GM18909 (cell line): ENCODE measurements at regions not wholly inside any gene's neighbourhood (a gene's known extent, or its start where the extent isn't known, plus 50 kb on each side); places are given as distances from the start of the nearest gene placed in this dataset.

ENCODE experiments used
- ATAC-seq: cut with Tn5 transposase; IDR thresholded peaks from one replicate; pipeline ENCODE4 v1.9.1; 2021; ENCODE audit warnings: mild to moderate bottlenecking; ENCODE audit not compliant: unreplicated experiment, poor library complexity

- no peak for ATAC-seq
Measured at GRCh38 chr4:176499518-176499917, 179.8 kb downstream of the SPCS3 start.

- no peak for ATAC-seq
Measured at GRCh38 chr4:176500894-176501293, 181.1 kb downstream of the SPCS3 start.

GRCh38 chr4:176504118-176504517 lies 184.4 kb downstream of the SPCS3 start:
- no peak for ATAC-seq

DNA sequence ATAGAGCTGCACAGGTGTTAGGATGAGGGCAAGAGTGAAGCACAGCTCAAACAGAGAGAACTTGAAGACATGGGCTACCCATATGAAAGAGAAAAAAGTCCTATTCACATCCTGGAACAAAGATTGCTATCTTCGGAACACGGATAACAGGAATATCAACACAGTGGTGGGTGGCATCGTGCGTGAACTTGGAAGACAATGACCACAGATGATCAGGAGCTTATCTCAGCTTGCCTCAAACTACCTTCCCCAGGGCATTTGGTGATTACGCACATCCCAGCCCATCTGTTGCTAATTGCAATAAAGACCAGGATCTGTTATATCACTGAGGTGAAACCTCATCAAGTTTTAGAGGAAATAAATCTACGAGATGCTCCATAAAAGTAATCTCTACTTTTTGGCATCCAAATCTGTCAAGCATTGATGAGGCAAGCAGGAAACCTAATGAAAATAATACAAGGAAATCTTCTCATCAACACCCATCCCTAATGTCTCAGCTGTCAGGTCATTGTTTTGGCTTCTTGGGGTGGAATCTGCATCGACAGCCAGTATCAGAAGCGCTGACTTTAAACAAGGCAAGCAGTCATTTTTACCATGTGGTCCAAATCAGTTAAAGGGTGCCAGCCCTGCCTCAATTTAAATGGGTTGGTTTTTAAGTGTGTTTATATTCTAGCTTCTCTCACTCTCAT lies 188.2 kb downstream of the SPCS3 start:
- no peak for ATAC-seq

DNA sequence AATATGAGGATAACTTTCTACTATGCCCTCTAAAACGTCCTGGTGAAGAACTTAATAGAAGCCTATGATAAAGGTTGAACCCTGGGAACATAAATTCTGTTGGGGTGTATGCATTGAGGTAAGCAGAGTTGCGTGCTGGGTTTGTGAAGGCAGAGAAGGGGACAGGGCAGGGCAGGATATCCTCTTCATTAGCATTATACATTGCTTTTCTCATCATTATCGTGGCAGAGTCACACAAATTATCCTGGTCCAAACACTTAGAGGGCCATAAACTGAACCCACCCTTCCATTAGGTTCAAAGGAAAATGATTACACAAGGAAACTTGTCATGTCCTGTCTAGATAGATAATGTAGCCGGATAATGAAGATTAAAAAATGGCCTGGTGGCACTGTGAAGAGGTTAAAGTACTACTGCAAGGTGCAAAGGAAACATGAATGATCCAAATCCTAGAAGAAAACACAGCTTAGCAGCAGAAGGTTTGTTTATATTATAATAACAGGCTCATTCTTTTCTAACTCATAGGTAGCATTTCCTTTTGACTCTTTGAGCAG lies 189.1 kb downstream of the SPCS3 start:
- ATAC-seq = no peak

GRCh38 chr4:176525576-176525975 lies 205.8 kb downstream of the SPCS3 start:
- ATAC-seq = no peak

DNA sequence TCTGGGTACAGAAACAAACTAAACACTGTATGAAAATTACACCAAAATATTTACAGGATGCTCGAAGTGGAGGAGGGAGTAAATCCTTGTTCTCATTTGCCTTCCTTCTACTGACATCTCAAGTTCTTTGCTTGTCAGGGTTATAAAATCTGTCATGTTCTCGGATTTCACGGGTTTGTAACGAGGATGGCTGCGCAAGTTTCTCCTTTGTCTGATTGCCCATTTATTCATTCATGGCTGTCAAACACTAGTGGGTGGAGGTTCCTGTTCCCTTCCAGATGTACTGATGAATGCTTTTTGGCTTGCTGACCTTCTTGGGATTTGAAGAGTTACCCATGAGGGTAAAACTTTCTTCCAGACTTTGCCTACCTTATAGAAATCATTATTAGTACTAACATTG lies 206.9 kb downstream of the SPCS3 start:
- ATAC-seq = no peak

DNA sequence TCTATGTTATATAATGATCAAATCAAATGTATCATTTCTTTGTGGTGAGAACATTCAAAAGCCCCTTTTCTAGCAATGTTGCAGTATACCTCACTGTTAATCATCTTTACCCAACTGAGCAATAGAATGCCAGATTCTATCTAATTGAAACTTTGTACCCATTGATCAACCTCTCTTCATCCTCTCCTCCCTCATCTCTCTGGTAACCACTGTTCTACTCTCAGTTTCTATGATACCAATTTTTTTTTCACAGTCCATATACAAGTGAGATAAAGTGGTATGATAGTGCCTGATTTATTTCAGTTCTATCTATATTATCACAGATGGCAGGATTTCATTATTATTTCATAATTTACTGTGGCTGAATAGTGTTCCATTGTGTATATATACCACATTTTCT lies 209.8 kb downstream of the SPCS3 start:
- no peak for ATAC-seq

DNA sequence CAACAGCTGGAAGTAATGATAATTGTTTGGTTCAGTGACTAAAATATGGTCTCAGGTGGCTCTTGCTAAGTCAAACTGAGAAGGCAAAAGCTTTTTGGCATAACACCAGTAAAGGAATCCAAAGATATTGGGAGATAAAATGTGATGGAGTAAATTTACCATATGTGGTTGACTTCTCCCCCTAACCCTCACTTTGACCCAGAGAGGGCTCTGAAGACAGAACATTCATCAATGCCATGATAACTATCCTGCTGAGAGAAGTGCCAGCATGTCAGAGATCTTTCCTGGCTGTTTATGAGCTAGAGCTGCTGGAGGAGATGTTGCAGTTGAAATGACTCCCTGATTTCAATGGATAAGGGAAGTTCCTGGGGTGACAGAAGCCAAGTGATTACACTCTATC lies 213.4 kb downstream of the SPCS3 start:
- no peak for ATAC-seq

GRCh38 chr4:176534566-176534965 lies 214.8 kb downstream of the SPCS3 start:
- ATAC-seq = no peak

- ATAC-seq = no peak
Measured at GRCh38 chr4:176538217-176538925, 218.6 kb downstream of the SPCS3 start.

- no peak for ATAC-seq
Measured at GRCh38 chr4:176539091-176539784, 219.5 kb downstream of the SPCS3 start.

DNA sequence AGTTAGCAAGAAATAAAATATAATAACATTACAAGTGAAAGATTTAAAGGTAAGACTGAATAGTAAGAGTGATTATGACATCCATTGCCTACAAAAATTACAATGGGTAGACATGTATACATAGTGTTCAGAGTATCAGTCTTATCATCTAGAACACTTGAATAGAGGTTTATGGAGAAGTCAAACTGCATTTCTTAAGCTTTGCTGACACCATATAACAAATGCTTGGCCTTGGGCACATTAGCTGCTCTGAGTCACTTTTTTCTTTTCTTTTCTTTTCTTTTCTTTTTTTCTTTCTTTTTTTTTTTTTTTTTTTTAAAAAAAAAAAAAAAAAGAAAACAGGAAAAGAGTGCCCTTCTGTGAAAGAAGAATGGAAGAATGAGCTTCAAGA lies 220.0 kb downstream of the SPCS3 start:
- no peak for ATAC-seq

GRCh38 chr4:176540814-176541213 lies 221.0 kb downstream of the SPCS3 start:
- no peak for ATAC-seq

GRCh38 chr4:176545872-176546271 lies 226.1 kb downstream of the SPCS3 start:
- ATAC-seq = no peak

DNA sequence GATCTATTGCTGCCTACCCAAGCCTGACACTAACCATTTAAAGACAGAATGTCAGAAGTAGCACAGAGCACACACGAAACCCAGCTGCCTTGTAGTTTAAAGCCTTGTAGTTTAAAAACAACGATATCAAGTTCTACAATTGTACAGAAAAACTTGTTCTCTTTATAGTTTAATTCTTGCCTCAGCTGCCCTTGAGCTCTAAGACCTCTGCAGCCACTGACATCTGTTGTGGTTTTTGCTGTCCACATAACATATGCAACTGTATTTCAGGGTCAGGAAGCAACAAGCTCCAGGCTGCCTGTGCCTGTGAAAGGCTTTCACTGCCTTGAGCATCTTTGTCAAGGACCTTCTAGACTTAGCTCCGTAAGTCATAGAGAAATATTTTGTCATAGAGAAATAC lies 227.2 kb downstream of the SPCS3 start:
- no peak for ATAC-seq

DNA sequence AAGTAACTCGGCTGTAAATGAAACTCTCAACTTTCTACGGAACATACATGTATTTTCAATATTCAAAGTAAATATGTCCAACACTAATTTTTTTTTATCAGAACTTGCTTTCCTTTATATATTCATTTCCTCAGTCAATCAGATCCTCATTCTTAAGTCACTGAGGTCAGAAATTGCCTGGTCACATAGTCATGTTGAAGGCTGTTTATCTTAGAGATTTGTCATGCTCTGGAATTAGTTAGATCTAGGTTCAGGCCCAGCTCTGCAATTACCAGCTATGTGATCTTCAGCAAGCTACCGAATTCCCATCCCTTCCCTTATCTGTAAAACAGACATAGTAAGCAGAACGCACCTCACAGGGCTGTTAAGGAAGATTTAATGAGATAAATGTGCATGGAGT lies 228.8 kb downstream of the SPCS3 start:
- no peak for ATAC-seq

DNA sequence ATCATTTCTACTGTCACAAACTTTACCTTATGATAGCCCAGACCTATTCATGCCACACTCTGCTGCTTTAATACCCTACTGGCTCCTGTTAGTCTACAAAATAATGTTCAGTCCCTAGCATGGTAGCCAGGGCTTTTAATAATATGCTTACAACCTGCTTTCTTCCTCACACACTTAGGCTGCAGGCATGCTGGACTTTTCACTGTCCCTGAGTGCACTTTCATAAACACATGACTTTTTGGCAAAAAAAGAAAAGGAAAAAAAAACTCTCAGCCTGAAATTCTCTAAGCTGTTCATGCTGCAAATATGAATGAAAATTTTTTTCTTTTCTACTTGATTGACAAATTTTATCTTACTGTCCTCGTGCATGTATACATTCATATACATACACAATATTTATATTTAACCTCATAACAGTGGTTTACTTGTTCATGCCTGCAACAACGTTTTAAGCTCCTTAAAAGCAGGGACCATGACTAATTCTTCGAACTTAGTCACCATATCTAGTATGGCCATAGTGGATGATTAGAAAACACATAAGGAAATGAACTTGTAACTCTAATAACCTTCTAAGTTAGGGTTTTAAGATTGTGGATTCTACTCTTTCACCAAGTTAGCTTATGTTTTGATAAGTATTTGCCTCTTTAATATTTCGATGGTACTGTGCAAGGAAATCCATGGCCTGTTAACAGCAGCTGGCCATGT lies 229.5 kb downstream of the SPCS3 start:
- ATAC-seq = no peak

- ATAC-seq = no peak
Measured at GRCh38 chr4:176558661-176559060, 234.1 kb downstream of the VEGFC start.

DNA sequence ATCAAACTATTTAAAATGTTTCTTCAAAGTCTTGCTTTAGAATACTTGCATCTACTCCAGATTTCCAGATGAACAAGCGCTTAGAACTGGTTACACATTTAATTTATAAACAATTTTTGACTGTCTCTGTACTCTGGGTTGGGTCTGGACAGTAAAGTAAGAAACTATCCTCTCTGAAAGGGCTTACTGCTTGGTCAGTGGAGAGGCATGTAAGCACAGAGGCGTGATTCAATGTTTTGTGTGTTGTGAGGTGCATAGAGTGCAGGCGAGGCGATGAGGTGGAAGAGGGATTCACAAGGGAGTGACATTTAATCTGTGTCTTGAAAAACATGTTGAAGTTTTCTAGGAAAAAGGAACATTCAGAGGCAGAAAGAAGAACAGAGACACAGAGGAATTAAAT lies 231.4 kb downstream of the VEGFC start:
- ATAC-seq = no peak

DNA sequence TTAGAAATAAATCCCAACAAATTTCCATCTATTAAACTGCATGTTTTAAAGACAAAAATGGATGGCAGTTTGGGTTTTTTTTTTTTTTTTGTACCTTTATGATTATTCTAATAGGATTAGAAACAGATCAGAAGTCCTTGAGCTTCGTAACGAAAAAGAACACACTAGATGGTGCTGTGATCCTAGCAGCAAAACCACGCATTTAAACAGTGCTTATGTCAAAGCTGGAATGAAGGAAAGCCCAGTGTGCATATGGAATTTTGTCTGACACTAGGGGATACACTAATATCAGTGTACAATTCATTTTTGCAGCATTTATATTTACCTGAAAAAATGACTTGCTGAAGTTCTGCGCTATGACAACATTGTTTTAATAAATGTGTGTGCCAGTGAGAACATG lies 229.1 kb downstream of the VEGFC start:
- ATAC-seq = no peak
